ENCODE measurements at regions not wholly inside any gene's neighbourhood (a gene's known extent, or its start where the extent isn't known, plus 50 kb on each side); places are given as distances from the start of the nearest gene placed in this dataset.

- no peak for DNase-seq
These were observed 161.3 kb downstream of the DRD1 start for GRCh38 chr5:175282611-175283225.

GRCh38 chr5:175281714-175282113, 162.3 kb downstream of the DRD1 start:
- DNase-seq: no peak

GRCh38 chr5:175281257-175281656, 162.7 kb downstream of the DRD1 start:
- DNase-seq: no peak

GRCh38 chr5:175279506-175279905, 164.5 kb downstream of the DRD1 start:
- no peak for DNase-seq

- DNase-seq: no peak
These were observed 168.2 kb downstream of the DRD1 start for GRCh38 chr5:175275748-175276147.

- no peak for DNase-seq
These were observed 168.9 kb downstream of the DRD1 start for GRCh38 chr5:175275097-175275496.

- DNase-seq: no peak
These were observed 169.8 kb downstream of the DRD1 start for GRCh38 chr5:175274171-175274570.

GRCh38 chr5:175264406-175264805, 179.6 kb downstream of the DRD1 start:
- no peak for DNase-seq

GRCh38 chr5:175263776-175264175, 180.2 kb downstream of the DRD1 start:
- DNase-seq: no peak

GRCh38 chr5:175261526-175261925, 182.5 kb downstream of the DRD1 start:
- DNase-seq: no peak

GRCh38 chr5:175261037-175261436, 182.9 kb downstream of the DRD1 start:
- no peak for DNase-seq

GRCh38 chr5:175257847-175258194, 186.2 kb downstream of the DRD1 start:
- DNase-seq: no peak

- no peak for DNase-seq
These were observed 186.7 kb downstream of the DRD1 start for GRCh38 chr5:175257128-175257846.

GRCh38 chr5:175254155-175254554, 189.8 kb downstream of the DRD1 start:
- DNase-seq: no peak

GRCh38 chr5:175253597-175253996, 190.4 kb downstream of the DRD1 start:
- DNase-seq: no peak

GRCh38 chr5:175252234-175252805, 191.7 kb downstream of the DRD1 start:
- DNase-seq: no peak

GRCh38 chr5:175250426-175250825, 193.6 kb downstream of the DRD1 start:
- DNase-seq: no peak

GRCh38 chr5:175248416-175248905, 195.5 kb downstream of the DRD1 start:
- DNase-seq: no peak

- no peak for DNase-seq
These were observed 197.0 kb downstream of the DRD1 start for GRCh38 chr5:175246889-175247520.

GRCh38 chr5:175246242-175246888, 197.6 kb downstream of the DRD1 start:
- peak; percentile 43 to 64 for DNase-seq

GRCh38 chr5:175243441-175243840, 200.5 kb downstream of the DRD1 start:
- no peak for DNase-seq

GRCh38 chr5:175242207-175242606, 201.8 kb downstream of the DRD1 start:
- no peak for DNase-seq

GRCh38 chr5:175238326-175238725, 205.7 kb downstream of the DRD1 start:
- no peak for DNase-seq
